Amniotic stem cell (primary cell): ENCODE measurements at regions not wholly inside any gene's neighbourhood (a gene's known extent, or its start where the extent isn't known, plus 50 kb on each side); places are given as distances from the start of the nearest gene placed in this dataset.

Experiments used
- DNase-seq: peaks from one replicate; lab custom pipeline; 2025; lab: John Stamatoyannopoulos, UW

DNA sequence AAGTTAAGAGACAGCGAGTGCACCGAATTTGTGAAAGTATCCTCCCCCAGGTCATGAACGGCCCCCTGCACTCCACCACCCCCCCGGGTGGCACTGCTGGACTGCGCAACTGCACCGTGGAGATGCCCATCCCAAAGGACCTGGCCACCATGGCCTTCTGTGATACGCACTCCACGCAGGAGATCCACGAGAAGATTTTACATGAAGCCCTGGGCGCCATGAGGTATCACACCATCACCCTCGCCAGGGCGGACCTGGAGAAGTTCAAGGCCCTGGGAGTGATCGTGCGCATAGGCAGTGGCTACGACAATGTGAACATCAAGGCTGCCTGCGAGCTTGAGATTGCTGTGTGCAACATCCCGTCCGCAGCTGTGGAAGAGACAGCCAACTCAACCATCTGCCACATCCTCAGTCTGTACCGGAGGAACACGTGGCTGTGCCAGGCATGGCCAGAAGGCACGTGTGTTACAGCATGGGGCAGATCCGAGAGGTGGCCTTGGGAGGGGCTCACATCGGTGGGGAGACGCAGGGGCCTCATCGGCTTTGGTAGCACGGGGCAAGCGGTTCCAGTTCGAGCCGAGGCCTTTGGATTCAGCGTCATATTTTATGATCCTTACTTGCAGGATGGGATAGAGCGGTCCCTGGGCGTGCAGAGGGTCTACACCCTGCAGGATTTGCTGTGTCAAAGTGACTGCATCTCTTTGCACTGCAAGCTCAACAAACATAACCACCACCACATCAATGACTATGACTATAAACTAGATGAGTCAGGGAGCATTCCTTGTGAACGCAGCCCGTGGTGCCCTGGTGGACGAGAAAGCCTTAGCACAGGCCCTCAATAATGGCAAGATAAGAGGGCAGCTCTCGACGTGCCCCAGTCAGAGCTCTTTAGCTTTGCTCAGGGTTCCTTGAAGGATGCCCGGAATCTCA lies 290.8 kb upstream of the MC4R start:
- DNase-seq: no peak

DNA sequence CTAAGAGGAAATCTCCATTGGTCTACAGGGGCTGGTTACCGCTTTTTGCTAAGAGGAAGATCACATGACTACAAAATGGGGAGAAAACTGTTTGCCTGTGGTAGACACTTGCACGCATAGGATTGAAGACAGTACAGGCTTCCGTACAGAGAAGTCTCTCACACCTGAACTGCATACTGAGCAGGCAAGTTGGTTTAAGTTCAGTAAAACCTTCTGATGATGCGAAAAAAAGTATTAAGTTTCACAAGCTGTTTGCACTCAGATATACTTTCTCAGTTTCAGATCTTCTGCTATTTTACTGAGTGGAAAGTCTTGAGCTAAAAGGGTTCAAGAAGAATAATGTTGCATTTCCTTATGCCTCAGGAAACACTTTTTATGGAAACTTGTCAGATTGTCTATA lies 292.2 kb upstream of the MC4R start:
- DNase-seq: no peak

DNA sequence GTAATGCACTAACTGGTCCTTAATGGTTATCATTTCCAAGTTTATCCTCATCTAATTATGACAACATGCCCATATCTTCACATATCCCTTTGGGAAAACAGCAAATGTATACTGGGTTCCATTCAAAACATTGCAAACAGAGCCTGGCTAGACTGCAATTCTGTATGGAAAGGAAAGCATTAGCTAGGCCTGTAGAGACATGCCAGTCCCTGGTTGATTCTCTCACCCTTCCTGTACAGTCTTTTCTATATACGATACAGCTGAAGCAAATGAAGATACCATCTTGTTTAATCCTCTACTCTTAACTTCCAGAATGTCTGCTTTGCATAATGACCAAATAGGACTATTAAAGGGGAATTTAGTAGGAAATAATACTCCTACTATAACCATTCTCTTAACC lies 294.4 kb upstream of the MC4R start:
- DNase-seq: no peak

DNA sequence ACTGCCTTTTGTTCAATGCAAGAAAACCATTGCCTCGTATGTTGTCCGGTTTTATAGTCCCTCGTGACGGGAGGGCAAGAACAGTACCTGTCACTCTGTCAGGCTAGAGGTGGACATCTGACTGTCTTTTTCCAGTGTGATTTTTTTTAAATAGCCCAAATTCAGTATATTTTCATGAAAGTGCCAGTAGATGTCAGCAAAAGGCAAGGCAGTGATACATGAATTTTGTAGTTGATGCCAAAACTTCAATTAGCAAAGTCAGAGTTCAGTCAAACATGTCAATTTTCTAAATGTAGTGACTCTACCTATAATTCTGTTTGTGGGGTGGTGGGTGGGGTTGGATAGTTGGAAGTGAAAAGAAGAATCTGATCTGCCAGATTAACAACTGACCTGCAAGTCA lies 296.0 kb upstream of the MC4R start:
- DNase-seq: no peak

DNA sequence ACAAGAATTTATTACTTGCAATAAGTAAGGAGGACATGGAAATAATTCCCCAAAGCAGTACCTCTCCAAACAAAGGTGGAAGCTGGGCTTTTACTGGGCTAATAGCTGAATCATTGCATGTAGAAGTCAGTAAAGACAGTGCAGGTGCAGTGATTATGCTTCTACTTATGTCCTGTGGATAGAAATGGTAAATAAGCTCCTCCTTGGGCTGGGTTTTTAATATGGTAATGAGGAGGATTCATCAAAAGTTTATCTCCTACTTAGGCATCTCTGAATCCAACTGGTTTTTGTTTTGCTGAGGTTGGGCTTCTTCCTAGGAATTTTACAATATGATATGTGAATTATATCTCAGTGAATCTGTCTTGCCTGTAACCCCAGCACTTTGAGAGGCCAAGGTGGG lies 297.4 kb upstream of the MC4R start:
- DNase-seq: no peak

DNA sequence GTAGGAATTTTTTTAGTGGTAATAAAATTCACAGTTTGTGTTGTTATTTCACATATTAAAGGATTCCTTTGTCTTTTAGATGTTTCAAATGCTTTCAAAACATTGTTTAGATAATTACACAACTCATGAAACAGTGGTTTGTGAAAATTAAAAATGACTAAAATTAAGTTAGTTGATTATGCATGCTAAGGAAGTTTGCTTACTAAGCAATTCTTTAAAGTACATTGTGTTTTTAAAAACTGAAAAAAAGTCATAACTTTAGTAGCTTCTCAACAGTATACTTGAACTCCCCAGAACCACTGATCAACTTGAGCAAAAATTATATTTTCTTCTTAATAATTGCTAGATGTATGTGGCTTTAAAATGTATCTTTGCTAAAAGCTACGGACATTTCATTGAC lies 298.4 kb upstream of the MC4R start:
- no peak for DNase-seq

DNA sequence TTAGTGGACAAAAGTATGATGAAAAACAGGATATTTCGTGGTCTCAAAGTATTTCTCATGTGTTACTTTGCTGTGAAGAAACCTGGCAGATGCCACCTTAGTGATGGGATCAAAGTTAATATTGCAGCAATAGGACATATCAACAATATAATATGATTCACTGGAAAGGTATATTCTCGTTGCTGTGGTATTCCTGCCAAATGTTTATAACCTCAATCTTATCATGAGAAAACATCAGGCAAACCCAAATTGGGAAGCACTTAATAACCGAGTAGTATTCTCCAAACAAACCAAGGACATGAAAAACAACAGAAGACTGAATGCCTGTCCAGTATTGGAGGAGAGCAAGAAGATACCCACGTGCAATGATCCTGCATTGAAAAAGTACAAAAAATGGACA lies 302.6 kb upstream of the MC4R start:
- DNase-seq: no peak

DNA sequence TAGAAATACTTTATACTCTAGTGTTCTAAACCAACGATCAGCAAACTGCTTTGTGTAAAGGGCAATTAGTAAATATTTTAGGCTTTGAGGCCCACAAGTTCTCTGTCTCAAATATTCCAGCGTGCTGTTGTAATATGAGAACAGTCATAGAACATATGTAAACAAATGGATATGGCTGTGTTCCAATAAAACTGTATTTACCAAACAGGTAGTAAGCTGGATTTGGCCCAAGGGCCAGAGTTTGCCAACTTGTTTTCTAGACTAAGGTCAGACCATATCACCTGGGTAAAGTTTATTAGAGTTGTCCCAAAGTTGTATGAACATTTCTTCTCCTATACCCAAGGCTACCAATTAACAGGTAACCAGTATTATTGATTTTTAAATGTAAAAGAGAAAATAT lies 303.2 kb upstream of the MC4R start:
- DNase-seq: no peak

DNA sequence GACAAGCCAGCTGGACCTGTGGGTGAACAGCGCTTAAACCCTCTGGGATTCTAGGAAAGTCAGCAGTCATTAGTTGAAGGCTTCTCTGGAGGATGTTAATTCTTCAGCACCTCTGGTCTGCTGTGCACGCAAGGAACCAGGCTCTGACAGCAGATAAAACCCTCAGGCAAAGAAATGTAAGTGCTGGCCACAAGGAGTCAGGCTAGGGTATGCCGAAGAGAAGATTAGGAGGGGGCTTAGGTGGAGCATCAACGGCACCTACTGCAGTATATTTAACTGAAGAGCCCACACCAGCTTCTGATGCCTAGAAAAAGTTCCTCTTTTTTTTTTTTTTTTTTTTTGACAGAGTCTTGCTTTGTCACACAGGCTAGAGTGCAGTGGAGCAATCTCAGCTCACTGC lies 304.2 kb upstream of the MC4R start:
- DNase-seq: no peak

DNA sequence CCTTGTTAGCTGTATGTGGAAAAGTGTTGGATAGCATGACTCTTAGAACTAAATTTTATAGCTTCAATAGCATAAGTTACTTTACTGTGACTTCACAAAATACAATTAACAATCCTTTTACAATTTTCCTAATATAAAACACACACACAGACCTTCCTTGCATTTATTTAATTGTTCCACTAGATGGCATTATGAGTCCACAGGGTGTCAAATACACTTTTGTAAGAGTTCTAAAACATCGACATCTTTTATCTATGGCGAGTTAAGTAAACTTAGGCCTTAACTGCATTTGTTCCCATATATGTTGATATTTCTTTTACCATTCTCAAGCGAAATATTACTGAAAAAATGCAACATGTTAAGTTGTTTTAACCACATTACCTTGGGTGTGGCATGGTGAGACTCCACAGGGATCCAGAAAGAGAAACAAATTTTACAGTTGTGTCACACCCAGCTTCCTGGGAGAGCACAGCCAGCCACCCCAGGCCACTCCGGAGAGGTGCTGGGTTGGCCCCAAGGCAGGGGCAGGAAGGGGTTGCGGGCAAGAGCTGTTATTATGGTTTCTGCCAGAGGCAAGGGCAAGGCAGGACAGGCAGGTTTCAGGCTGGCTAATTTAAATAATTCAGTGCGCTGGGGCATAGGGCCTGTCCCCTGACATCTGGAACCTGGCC lies 312.4 kb upstream of the MC4R start:
- no peak for DNase-seq

DNA sequence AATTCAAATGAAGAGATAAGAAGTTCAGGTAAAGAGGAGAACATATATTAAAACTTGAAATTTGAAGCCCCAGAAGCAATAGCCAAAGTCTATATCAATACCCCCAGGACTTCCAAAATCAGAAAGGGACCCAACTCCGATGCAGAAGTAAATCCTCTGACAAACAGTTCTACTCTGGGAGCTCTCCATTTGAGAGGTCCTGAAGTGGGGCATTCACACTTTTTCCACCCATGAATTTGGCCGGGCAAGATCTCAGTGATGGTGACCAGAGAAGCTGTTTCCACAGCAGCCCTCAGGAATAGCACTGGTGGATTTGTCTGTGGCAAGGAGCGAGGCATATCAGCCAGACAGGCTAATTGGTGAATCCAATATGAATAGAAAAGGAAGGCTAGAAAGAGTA lies 313.6 kb upstream of the MC4R start:
- no peak for DNase-seq

DNA sequence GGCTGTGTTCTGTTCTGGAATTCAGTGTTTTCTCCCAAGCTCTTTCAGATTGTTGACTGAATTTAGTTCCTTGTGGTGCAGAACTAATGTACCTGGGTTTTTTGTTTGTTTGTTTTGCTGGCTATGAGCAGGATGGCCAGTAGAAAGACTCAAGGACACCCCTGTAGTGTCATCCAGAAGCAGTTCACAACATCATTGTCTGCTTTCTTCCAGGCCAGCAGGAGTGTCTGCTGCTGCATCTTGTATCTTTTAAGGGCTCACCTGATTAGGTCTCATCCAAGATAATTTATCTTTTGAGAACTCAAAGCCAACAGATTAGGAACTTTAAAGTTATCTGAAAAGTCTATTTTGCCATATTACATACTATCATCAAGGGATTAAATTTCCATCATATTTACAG lies 318.5 kb upstream of the MC4R start:
- no peak for DNase-seq

DNA sequence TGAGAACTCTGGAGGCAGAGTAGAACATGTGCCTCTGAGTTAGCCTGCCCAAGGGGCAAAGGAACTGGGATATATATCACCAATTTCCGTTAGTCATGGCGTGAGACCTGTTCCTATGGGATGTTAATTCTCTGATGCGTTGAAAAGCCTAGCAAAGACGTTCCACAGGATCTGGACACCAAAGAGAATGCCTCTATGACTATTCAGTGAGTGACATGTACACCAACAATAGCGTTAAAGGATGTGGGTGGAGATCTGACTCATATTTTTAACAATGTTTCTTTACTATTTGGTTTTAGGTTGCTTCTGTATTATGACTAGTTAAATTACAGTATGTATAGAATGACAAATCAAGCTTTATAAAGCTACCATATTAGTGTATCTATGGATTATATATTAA lies 320.9 kb upstream of the MC4R start:
- no peak for DNase-seq

DNA sequence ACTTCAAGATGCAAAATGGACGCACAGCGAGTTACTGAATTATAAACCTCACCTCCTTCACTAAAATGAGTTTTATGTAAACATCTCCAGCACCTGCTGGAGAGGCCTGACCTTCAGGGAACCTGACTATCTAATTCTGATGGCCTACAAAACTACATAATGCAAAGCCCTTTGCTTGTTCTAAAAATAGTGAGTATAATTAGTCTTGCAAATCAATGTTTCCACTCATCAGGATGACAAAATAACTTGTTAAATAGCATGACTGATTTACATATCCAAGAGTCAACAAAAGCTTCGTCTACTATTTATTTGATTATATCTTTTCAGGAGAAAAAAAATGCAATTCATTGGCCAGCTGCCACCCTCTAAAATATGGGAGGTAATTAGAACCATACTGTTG lies 326.3 kb upstream of the MC4R start:
- no peak for DNase-seq

DNA sequence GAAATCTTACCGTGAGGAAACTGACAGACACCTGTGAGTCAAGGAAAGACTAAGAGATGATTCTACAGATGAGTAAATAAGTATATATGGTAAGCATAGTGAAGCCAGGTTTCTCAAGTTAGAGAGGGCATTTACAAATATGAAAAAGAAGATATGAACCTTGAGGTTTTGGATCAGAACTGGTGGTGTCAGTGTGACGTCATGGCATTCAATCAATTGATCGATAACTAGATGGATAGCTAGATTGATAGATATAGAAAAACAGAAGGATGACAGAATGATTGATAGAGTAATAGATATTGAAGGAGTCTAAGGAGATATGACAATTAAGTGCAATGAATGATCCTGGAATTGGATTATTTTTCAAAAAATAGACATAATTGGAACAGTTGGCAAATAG lies 350.2 kb upstream of the MC4R start:
- no peak for DNase-seq

DNA sequence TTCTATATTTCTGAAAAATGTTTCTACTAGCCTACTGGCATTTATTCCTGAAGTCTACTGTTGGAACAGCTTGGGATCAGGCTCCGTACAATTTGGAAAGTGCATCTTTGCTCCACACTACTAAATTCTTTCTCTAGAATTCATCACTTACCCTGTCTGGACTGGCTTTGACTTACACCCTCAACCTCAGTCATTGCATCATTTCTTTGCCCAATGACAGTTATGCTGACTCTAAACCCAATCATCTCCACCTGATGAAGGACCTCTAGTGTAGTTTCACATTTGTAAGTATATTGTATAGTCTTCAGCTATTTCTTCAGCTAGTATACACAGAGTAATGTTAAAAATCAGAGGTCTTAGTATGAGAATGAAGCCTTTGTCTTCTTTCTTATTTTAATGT lies 359.6 kb upstream of the MC4R start:
- no peak for DNase-seq

DNA sequence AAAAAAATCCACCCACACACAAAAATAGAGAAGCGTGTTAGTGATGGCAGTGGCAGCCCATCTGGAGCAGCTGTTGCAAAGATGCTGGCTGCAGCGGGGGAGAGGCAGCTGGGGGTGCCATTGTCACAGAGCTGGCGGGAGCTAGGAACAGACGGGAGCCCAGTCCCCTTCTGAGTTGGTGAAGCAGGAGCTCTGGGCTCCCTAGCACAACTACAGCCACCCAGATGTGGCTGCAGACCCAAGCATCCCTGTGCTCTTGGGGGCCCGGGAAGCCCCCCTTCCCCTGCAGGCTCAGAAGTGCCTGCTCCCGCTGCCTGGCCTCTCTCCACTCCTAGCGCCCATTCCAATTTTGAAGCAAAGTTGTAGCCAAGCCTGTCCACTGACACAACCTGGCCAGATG lies 366.6 kb upstream of the MC4R start:
- no peak for DNase-seq

DNA sequence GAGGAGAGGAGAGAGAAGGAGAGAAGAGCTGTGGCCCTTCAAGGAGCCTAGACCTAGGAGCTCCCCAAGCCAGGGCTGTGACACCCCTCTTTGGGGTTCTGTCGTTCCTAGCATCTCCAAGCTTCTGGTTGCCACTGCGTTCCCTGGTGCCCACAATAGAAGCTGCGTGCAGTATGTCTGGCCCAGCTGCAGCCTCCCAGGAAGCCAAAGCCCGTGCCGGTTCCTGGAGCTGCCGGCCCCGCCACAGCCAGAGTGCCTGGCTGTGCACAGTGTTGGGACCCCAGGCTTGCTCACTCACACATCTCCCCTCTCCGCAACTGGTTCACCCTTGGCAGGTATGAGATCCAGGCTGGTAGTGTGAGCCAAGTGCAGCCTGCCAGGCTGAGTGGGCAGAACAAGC lies 367.7 kb upstream of the MC4R start:
- no peak for DNase-seq

DNA sequence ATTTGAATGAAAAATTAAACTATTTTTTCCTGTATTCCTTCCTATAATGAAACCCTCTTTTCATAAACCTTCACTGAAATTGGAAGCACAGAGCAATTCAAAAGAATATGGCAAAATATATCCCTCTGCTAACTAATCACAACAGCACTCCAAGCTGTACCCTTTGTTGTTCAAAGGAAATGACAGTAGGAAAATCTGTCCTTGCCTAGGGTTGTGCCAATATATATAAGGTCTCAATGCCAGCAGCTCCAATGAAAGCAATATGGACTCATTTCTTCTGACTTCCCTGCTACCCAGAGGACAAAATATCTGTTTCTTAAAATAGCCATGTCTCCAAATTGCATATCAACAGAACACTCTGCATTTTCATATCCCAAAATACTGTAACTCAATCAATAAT lies 373.9 kb upstream of the MC4R start:
- no peak for DNase-seq

DNA sequence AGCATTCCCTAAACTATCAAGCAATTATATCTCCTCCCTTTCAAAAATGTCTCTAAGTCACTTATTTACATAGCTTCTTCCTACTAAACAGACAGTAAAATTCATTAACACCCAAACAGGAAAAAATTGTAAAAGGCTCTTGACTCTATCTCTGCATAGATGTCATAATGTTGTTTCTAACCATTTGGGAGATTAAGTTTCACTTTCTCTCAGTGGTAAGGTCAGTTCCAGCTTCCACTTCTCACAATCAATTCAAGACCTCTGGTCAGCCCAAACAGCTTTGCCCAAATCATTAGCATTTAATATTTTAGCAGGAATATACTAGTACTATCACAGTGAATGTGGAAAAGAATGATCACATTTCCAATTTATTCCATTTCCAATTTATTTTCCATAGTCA lies 374.3 kb upstream of the MC4R start:
- DNase-seq: no peak

DNA sequence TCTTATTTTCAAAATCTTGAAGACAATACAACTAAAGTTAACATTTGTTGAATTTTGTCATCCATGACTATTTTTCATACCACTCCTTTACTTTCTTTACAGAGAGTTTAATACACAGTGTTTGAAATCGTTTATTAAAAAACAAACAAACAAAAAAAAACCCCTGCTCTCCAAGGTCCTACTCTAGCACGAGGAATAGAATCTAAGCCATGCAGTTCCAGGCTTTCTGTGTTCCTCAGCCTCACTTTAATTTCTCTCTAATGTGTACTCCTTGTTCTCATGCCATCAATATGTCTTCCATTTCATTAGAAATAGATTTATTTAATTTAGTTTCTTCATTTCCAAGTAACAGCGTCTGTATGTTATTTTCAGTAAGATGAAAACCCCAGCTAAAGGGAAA lies 381.2 kb upstream of the MC4R start:
- DNase-seq: no peak

DNA sequence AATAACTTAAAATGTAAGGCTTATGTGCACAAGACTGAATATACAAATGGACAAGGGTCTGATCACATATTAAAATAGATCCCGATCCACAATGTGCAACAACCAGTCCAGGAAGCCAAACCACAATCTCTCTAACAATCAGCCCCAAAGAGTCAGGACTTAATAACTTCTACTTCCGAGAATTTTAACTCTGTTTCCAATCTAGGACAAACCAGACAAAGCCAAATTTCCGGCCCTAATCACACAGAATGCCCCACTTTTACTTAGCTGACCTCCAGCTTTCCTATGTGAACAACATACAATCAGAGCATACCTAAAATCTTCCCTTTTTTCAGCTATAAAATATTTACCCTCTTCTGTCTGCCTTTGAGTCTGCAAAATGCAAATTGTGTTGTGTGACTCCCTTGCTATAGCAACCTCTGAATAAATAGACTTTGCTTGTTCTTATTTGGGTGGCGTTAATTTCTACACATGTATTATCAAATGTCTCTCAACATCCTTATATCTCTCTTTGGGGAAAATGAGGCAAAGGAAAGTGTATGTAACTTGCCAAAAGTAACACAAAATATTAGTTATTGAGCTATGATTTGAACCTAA lies 381.9 kb upstream of the MC4R start:
- no peak for DNase-seq

DNA sequence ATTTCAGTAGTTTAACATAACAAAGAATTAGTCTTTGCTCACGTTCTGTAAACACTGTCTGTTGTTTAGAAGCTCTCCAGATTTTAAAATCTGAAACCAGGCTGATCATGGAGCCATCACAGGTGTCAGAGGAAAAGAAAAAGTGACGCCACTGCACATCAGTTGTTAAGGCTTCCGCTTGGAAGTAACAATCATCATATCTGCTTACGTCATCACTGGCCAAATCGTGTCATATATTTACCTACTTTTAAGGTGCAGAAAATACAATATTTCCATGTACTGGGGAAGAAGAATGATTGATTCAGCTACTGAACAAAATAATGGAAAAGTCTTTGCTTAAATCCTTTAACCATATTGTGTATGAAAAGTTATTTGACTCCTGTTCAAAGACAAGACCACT lies 382.6 kb upstream of the MC4R start:
- DNase-seq: no peak
